GM21723 (cell line): ENCODE measurements at regions not wholly inside any gene's neighbourhood (a gene's known extent, or its start where the extent isn't known, plus 50 kb on each side); places are given as distances from the start of the nearest gene placed in this dataset.
"Not testable (repeated sequence)": the region's sequence is repeated elsewhere in the genome, so short reads cannot be mapped to it uniquely, and the experiment has no call there.

Experiments used
- ATAC-seq: cut with Tn5 transposase; IDR thresholded peaks from one replicate; pipeline ENCODE4 v1.9.1; 2021; ENCODE audit warnings: mild to moderate bottlenecking, moderate library complexity; ENCODE audit not compliant: unreplicated experiment

- no peak for ATAC-seq
Observed at GRCh38 chr2:13662055-13662454, 945.3 kb downstream of the TRIB2 start.

- peak; percentile 87 for ATAC-seq
Observed at GRCh38 chr2:13666582-13667414, 950.1 kb downstream of the TRIB2 start.

GRCh38 chr2:13667415-13667757 is 950.6 kb downstream of the TRIB2 start:
- no peak for ATAC-seq

- ATAC-seq = no peak
Observed at GRCh38 chr2:13669607-13670006, 952.9 kb downstream of the TRIB2 start.

GRCh38 chr2:13673821-13674220 is 957.1 kb downstream of the TRIB2 start:
- ATAC-seq = not testable (repeated sequence)

GRCh38 chr2:13676269-13676668 is 956.2 kb upstream of the LRATD1 start:
- no peak for ATAC-seq

- ATAC-seq = no peak
Observed at GRCh38 chr2:13681936-13682335, 950.6 kb upstream of the LRATD1 start.

- no peak for ATAC-seq
Observed at GRCh38 chr2:13682540-13683272, 949.8 kb upstream of the LRATD1 start.

GRCh38 chr2:13686262-13686661 is 946.3 kb upstream of the LRATD1 start:
- no peak for ATAC-seq

- no peak for ATAC-seq
Observed at GRCh38 chr2:13694673-13695072, 937.8 kb upstream of the LRATD1 start.

GRCh38 chr2:13696601-13697000 is 935.9 kb upstream of the LRATD1 start:
- no peak for ATAC-seq

GRCh38 chr2:13698847-13699246 is 933.7 kb upstream of the LRATD1 start:
- no peak for ATAC-seq

GRCh38 chr2:13699939-13700338 is 932.6 kb upstream of the LRATD1 start:
- not testable (repeated sequence) for ATAC-seq

- no peak for ATAC-seq
Observed at GRCh38 chr2:13711154-13711553, 921.4 kb upstream of the LRATD1 start.

- ATAC-seq = no peak
Observed at GRCh38 chr2:13714466-13714865, 918.1 kb upstream of the LRATD1 start.

GRCh38 chr2:13725945-13726344 is 906.6 kb upstream of the LRATD1 start:
- no peak for ATAC-seq

GRCh38 chr2:13745330-13745729 is 887.2 kb upstream of the LRATD1 start:
- no peak for ATAC-seq

- no peak for ATAC-seq
Observed at GRCh38 chr2:13751955-13752354, 880.6 kb upstream of the LRATD1 start.

GRCh38 chr2:13758412-13758811 is 874.1 kb upstream of the LRATD1 start:
- no peak for ATAC-seq

GRCh38 chr2:13768274-13768673 is 864.2 kb upstream of the LRATD1 start:
- ATAC-seq = no peak

- no peak for ATAC-seq
Observed at GRCh38 chr2:13770279-13770678, 862.2 kb upstream of the LRATD1 start.

- ATAC-seq = no peak
Observed at GRCh38 chr2:13779996-13780395, 852.5 kb upstream of the LRATD1 start.
